GM13977 (cell line): ENCODE measurements at regions not wholly inside any gene's neighbourhood (a gene's known extent, or its start where the extent isn't known, plus 50 kb on each side); places are given as distances from the start of the nearest gene placed in this dataset.

Source experiments
- DNase-seq: peaks from one replicate; pipeline ENCODE4 v3.0.0; 2012; ENCODE audit warnings: low spot score
- CTCF ChIP-seq: IDR thresholded peaks from 2 replicates; pipeline ENCODE4 v1.5.1; 2012; ENCODE audit warnings: mild to moderate bottlenecking, control low read depth; ENCODE audit not compliant: insufficient read depth; ENCODE audit errors: extremely low read depth, missing control alignments
- in situ Hi-C: fragments of 300-500 bp; cut with MboI; formaldehyde crosslinking; loops from one replicate; pipeline ENCODE4 v1.12.0; 2022; ENCODE audit warnings: low sequenced_read_pairs, low pct_unique_long_range_greater_than_20kb, mixed read lengths, inconsistent platforms; ENCODE audit not compliant: unreplicated experiment

- DNase-seq, result no peak
- in situ Hi-C loops, result no loop called here
- TF ChIP-seq CTCF, result no peak
Observed at GRCh38 chrX:19172741-19173140, 50.5 kb upstream of the ADGRG2 start.

- no peak for DNase-seq
- TF ChIP-seq CTCF, result no peak
- in situ Hi-C loops, result no loop called here
Observed at GRCh38 chrX:19174401-19175025, 52.2 kb upstream of the ADGRG2 start.

- in situ Hi-C loops, result no loop called here
- DNase-seq, result no peak
- TF ChIP-seq CTCF, result no peak
Observed at GRCh38 chrX:19176901-19177630, 54.8 kb upstream of the ADGRG2 start.

GRCh38 chrX:19177721-19178120 lies 55.5 kb upstream of the ADGRG2 start:
- in situ Hi-C loops, result no loop called here
- no peak for DNase-seq
- TF ChIP-seq CTCF, result no peak

- DNase-seq, result no peak
- in situ Hi-C loops, result no loop called here
- no peak for TF ChIP-seq CTCF
Observed at GRCh38 chrX:19178402-19178801, 56.1 kb upstream of the ADGRG2 start.

- TF ChIP-seq CTCF, result no peak
- no peak for DNase-seq
- in situ Hi-C loops, result no loop called here
Observed at GRCh38 chrX:19179389-19179788, 57.1 kb upstream of the ADGRG2 start.
